HG03280 (cell line): ENCODE measurements at regions not wholly inside any gene's neighbourhood (a gene's known extent, or its start where the extent isn't known, plus 50 kb on each side); places are given as distances from the start of the nearest gene placed in this dataset.

Experiments
- ATAC-seq: cut with Tn5 transposase; IDR thresholded peaks from one replicate; pipeline ENCODE4 v1.9.1; 2021; ENCODE audit warnings: mild to moderate bottlenecking, moderate library complexity; ENCODE audit not compliant: unreplicated experiment

GRCh38 chr1:221444346-221444745 is 297.5 kb downstream of the DUSP10 start:
- no peak for ATAC-seq

- no peak for ATAC-seq
Observed at GRCh38 chr1:221448585-221449175, 293.2 kb downstream of the DUSP10 start.

DNA sequence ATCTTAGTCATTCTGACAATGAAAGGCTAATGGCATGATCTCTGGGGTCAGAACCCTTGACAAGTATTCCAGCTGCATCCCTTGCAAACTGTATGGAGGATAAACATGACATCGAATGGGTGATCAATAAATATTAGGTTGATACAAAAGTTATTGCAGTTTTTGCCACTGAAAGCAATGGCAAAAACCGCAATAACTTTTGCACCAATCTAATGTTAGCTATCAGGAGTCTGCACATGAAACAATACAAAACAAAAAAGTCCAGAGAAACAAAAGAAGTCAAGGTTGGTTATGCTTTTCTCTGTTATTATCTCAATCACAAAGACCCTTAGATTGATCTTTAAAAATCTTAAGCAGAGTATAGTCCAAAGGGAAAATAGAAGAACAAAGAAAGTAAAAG is 292.7 kb downstream of the DUSP10 start:
- ATAC-seq = no peak

- ATAC-seq = no peak
Observed at GRCh38 chr1:221449801-221450470, 292.0 kb downstream of the DUSP10 start.

DNA sequence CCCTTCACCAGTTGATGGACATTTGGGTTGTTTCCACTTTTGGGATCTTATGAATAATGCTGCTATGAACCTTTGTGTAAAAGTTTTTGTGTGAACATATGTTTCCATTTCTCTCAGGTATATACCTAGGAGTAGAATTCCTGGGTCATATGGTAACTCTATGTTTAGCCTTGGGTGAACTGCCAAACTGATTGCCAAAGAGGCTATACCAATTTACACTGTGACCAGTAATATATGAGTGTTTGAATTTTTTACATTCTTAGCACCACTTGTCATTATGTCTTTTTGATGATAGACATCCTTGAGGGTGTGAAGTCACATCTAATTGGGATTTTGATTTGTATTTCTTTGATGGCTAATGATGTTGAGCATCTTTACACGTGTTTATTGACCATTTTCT is 290.1 kb downstream of the DUSP10 start:
- ATAC-seq = no peak

DNA sequence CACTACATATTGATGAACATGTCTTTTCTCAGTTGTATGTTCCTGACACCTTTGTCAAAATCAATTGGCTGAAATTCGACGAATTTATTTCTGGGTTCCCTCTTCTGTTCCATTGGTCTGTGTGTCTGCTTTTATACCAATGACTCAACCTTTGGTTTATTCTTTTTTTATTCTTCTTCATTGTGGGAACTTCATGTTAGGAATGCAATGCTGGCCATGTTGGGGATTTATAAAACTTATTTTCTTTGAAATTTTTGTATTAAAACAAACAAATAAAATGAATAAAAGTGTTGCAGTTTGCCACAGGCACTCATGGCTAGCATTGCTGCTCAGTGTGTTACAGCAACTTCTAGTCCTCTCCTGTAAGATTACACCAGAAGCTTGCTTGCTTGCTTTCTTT is 287.8 kb downstream of the DUSP10 start:
- no peak for ATAC-seq

- ATAC-seq = no peak
Observed at GRCh38 chr1:221456918-221457317, 285.0 kb downstream of the DUSP10 start.

DNA sequence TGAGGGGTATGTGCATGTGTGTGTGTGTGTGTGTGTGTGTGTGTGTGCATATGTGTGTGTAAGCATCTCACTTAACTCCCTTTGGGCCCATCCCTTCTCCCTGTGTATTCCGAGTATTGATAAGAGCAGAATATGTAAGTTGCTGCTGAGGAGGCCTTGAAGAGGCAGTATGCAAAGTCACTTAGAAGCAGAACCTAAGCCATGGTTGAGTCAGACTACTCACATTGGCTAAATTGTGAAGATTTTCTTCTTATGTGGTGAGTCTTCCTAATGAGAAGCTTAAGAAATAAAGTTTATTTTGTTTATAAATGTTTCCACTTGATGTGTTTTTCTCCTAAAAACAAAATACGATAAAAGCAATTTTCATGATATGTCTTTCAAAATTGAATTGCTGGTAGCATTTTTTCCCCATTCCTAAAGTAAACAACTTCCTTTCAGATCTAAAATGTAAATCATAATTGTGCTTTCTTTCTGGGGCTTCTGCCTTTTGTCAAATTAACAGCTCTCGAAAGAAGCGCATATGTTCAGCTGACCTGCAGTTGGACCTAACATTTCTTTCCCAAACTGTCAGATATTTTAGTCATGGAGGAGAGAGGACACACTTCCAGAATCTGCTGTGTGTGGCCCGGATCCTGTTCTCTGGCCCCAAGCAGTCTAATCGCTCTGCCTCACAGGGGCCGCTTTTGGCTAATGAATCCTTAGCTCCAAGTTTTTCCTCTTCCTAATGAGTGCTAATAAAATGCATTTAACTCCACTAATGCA is 284.0 kb downstream of the DUSP10 start:
- ATAC-seq = no peak

GRCh38 chr1:221458447-221459156 is 283.3 kb downstream of the DUSP10 start:
- ATAC-seq = no peak

DNA sequence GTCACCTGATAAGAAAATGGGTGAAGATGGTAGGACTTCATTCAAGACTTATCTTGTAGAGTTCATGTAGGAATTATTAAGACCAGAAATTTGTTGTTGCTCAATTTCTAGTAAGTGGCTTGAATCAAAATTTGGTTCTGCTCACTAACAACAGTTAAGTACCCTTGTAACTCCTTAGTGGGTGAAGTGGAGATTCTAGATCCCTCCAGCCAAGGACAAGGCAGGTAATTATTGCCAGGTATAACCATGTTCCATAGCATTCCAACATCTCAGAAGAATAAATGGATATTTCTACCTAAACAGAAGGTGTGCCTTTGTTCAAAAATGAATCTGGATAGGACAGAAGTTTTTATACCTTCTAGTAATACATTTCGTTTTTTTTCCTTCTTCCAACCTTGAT is 282.3 kb downstream of the DUSP10 start:
- ATAC-seq = no peak

DNA sequence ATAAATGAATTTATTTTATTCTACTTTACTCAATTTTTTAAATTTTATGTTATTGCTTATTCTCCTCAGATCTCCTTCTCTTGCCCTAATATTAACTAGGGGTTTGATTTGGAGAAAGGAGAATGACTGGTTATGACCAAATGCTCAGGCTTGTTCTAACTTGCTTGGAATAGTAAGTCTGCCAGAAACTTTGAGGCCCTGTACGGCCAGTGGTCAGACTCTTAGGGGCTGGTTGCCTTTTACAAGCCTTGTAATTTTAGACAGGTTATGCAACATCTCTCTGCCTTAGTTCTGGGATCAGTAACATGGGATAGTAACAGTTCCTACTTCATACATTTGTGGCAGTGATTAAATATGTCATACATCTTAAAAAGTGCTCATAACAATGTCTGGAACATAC is 279.5 kb downstream of the DUSP10 start:
- ATAC-seq = no peak

- no peak for ATAC-seq
Observed at GRCh38 chr1:221468546-221468945, 273.3 kb downstream of the DUSP10 start.

GRCh38 chr1:221469476-221469875 is 272.4 kb downstream of the DUSP10 start:
- ATAC-seq = no peak

- ATAC-seq = no peak
Observed at GRCh38 chr1:221470000-221470698, 271.7 kb downstream of the DUSP10 start.

- ATAC-seq = no peak
Observed at GRCh38 chr1:221473411-221473810, 268.5 kb downstream of the DUSP10 start.

- ATAC-seq = no peak
Observed at GRCh38 chr1:221477252-221477651, 264.6 kb downstream of the DUSP10 start.

- ATAC-seq = peak; percentile 70
Observed at GRCh38 chr1:221478050-221478949, 263.6 kb downstream of the DUSP10 start.

- no peak for ATAC-seq
Observed at GRCh38 chr1:221487781-221488524, 253.9 kb downstream of the DUSP10 start.

DNA sequence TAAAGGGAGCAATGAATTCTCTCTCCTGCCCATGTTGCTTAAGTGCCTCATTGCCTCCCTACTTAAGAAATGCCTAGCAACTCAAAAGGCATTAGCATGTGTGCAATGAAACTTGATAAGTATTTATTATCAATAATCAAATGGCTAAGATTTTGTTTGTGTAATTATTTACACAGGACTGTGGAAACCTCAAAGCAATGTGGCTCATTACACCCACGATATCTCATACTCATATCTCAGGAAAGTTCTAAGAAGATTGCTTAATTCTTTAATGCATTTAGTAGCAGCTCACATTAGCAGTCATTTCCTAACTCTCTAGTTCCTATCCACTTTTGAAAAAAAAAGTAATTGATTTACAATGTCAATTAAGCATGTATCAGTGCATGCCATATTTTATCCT is 253.3 kb downstream of the DUSP10 start:
- ATAC-seq = no peak
